ENCODE measurements at regions not wholly inside any gene's neighbourhood (a gene's known extent, or its start where the extent isn't known, plus 50 kb on each side); places are given as distances from the start of the nearest gene placed in this dataset.

GRCh38 chr4:41458689-41459088, 79.3 kb upstream of the LIMCH1 start:
- ATAC-seq = peak in 6 of 8 donors; percentile 26 to 68 (median 42)

GRCh38 chr4:41460641-41461040, 77.3 kb upstream of the LIMCH1 start:
- Histone ChIP-seq H3K4me3 (no peak overlapping the region), H3K36me3 (no peaks in the 10 kb centered on the region), H3K4me1 (peaks cover 0 to 82% (median 37%) of the 10 kb centered on the region in 9 donors), H3K27ac (no peak overlapping the region), H3K9me3 (no peaks in the 10 kb centered on the region), H3K27me3 (no peaks in the 10 kb centered on the region)
- 67 to 75% methylated on average over 5 of the region's 5 CpGs for WGBS, 2 donors
- intact Hi-C loops (cut with DNase I) = no loop called here
- no peak for DNase-seq
- no peak for TF ChIP-seq CTCF (IDR thresholded peaks at IDR 0.05)
- ATAC-seq = no peak

More at GRCh38 chr4:41458689-41459088, 79.3 kb upstream of the LIMCH1 start:
- H3K9me3 ChIP-seq = no peaks in the 10 kb centered on the region
- no peaks in the 10 kb centered on the region for H3K27me3 ChIP-seq
- intact Hi-C loops (cut with DNase I) = loop anchor here in 1 of 10 donors (10.0 kb wide), 2 partner anchors 136 to 164 kb away; no protein-coding TSS in a partner anchor
- WGBS, 2 donors = 76 to 86% methylated on average over 2 of the region's 2 CpGs
- no peak for DNase-seq
- peaks cover 8 to 94% (median 56%) of the 10 kb centered on the region in 9 donors for H3K4me1 ChIP-seq
- TF ChIP-seq CTCF (IDR thresholded peaks at IDR 0.05) = no peak
- H3K36me3 ChIP-seq = no peaks in the 10 kb centered on the region
- no peak overlapping the region for H3K4me3 ChIP-seq
- H3K27ac ChIP-seq = peak overlapping the region in 1 of 10 donors; percentile 6

- H3K9me3 ChIP-seq = no peaks in the 10 kb centered on the region
- 49 to 59% methylated on average over 3 of the region's 3 CpGs for WGBS, 2 donors
- DNase-seq (no peak), ATAC-seq (no peak)
- intact Hi-C loops (cut with DNase I) = no loop called here
- H3K4me1 ChIP-seq = peaks cover 0 to 70% (median 33%) of the 10 kb centered on the region in 9 donors
- H3K36me3 ChIP-seq = no peaks in the 10 kb centered on the region
- TF ChIP-seq CTCF (IDR thresholded peaks at IDR 0.05) = no peak
- no peaks in the 10 kb centered on the region for H3K27me3 ChIP-seq
- H3K4me3 ChIP-seq = no peak overlapping the region
- H3K27ac ChIP-seq = no peak overlapping the region
These were observed 76.1 kb upstream of the LIMCH1 start for GRCh38 chr4:41461780-41462307.

- H3K9me3 ChIP-seq = no peaks in the 10 kb centered on the region
- H3K36me3 ChIP-seq = no peaks in the 10 kb centered on the region
- 91 to 94% methylated on average over 5 of the region's 5 CpGs for WGBS, 2 donors
- no peak overlapping the region for H3K27ac ChIP-seq
- ATAC-seq (no peak), DNase-seq (no peak)
- intact Hi-C loops (cut with DNase I) = no loop called here
- H3K27me3 ChIP-seq = no peaks in the 10 kb centered on the region
- TF ChIP-seq CTCF (IDR thresholded peaks at IDR 0.05) = no peak
- no peak overlapping the region for H3K4me3 ChIP-seq
- peaks cover 0 to 68% (median 27%) of the 10 kb centered on the region in 9 donors for H3K4me1 ChIP-seq
These were observed 72.7 kb upstream of the LIMCH1 start for GRCh38 chr4:41465146-41465761.
